Smooth muscle cell (in vitro differentiated cells): ENCODE measurements at regions not wholly inside any gene's neighbourhood (a gene's known extent, or its start where the extent isn't known, plus 50 kb on each side); places are given as distances from the start of the nearest gene placed in this dataset.

Experiments used
- DNase-seq: peaks from one replicate; lab custom pipeline; 2025; ENCODE audit not compliant: unreplicated experiment; lab: John Stamatoyannopoulos, UW
- H2AFZ ChIP-seq: fragments of 200-600 bp; sonication (generic); 2 replicates; pipeline ENCODE4 v1.6.0; 2016; ENCODE audit warnings: antibody characterized with exemption, low read depth, mild to moderate bottlenecking
- H3F3A ChIP-seq: fragments of 200-600 bp; sonication (generic); 2 replicates; pipeline ENCODE4 v1.6.0; 2017; ENCODE audit warnings: antibody characterized with exemption, low read depth
- H3K27ac ChIP-seq: fragments of 200-600 bp; sonication (generic); 2 replicates; pipeline ENCODE4 v1.5.1; 2016; ENCODE audit warnings: low read depth, mild to moderate bottlenecking
- H3K27me3 ChIP-seq: fragments of 200-600 bp; sonication (generic); 2 replicates; pipeline ENCODE4 v1.6.1; 2016; ENCODE audit warnings: low read depth, mild to moderate bottlenecking
- H3K36me3 ChIP-seq: fragments of 200-600 bp; sonication (generic); 2 replicates; pipeline ENCODE4 v1.5.1; 2016; ENCODE audit warnings: low read depth
- H3K4me1 ChIP-seq: fragments of 200-600 bp; sonication (generic); 2 replicates; pipeline ENCODE4 v1.5.1; 2016; ENCODE audit warnings: low read depth
- H3K4me2 ChIP-seq: fragments of 200-600 bp; sonication (generic); 2 replicates; pipeline ENCODE4 v1.6.0; 2016; ENCODE audit warnings: mild to moderate bottlenecking
- H3K4me3 ChIP-seq: fragments of 200-600 bp; sonication (generic); 2 replicates; pipeline ENCODE4 v1.5.1; 2016; ENCODE audit warnings: mild to moderate bottlenecking
- H3K79me2 ChIP-seq: fragments of 200-600 bp; sonication (generic); 2 replicates; pipeline ENCODE4 v1.6.0; 2016; ENCODE audit warnings: low read depth, mild to moderate bottlenecking
- H3K9ac ChIP-seq: fragments of 200-600 bp; sonication (generic); 2 replicates; pipeline ENCODE4 v1.6.0; 2016; ENCODE audit warnings: low read depth
- H3K9me3 ChIP-seq: fragments of 200-600 bp; sonication (generic); replicated peaks from 2 replicates; pipeline ENCODE4 v1.5.1; 2016; ENCODE audit warnings: low read depth
- H4K20me1 ChIP-seq: fragments of 200-600 bp; sonication (generic); 2 replicates; pipeline ENCODE4 v1.6.0; 2016; ENCODE audit warnings: low read depth
- CTCF ChIP-seq: fragments of 200-600 bp; sonication (generic); IDR thresholded peaks from 2 replicates; pipeline ENCODE4 v1.5.1; 2017; ENCODE audit warnings: borderline replicate concordance, mild to moderate bottlenecking, antibody characterized with exemption; ENCODE audit not compliant: insufficient read depth, poor library complexity, severe bottlenecking
- WGBS: methylation state at CpG from one replicate; pipeline ENCODE4 v1.1.7; 2016; ENCODE audit warnings: low lambda C conversion rate; 5-methylcytosine and 5-hydroxymethylcytosine counted together

GRCh38 chr13:107258599-107259187 lies 690.8 kb upstream of the ARGLU1 start:
- H3F3A ChIP-seq, result no peaks in the 10 kb centered on the region
- 52% methylated on average over 7 of the region's 7 CpGs for WGBS
- no peak overlapping the region for H2AFZ ChIP-seq
- H3K79me2 ChIP-seq, result no peaks in the 10 kb centered on the region
- TF ChIP-seq CTCF, result no peak
- H3K36me3 ChIP-seq, result no peaks in the 10 kb centered on the region
- no peak overlapping the region for H3K4me3 ChIP-seq
- H3K9ac ChIP-seq, result no peak overlapping the region
- no peaks in the 10 kb centered on the region for H3K9me3 ChIP-seq
- peak overlapping the region; percentile 39 for H3K4me2 ChIP-seq
- DNase-seq, result no peak
- H3K4me1 ChIP-seq, result no peaks in the 10 kb centered on the region
- no peaks in the 10 kb centered on the region for H3K27me3 ChIP-seq
- H3K27ac ChIP-seq, result peak overlapping the region; percentile 31
- no peaks in the 10 kb centered on the region for H4K20me1 ChIP-seq

GRCh38 chr13:107254392-107254791 lies 686.5 kb upstream of the ARGLU1 start:
- H3F3A ChIP-seq, result no peaks in the 10 kb centered on the region
- 80% methylated on average over 4 of the region's 4 CpGs for WGBS
- no peak overlapping the region for H2AFZ ChIP-seq
- H3K9me3 ChIP-seq, result no peaks in the 10 kb centered on the region
- H3K4me3 ChIP-seq, result no peak overlapping the region
- H3K27ac ChIP-seq, result no peak overlapping the region
- no peaks in the 10 kb centered on the region for H4K20me1 ChIP-seq
- no peak for TF ChIP-seq CTCF
- H3K4me2 ChIP-seq, result no peak overlapping the region
- H3K27me3 ChIP-seq, result no peaks in the 10 kb centered on the region
- H3K4me1 ChIP-seq, result peaks cover 7% of the 10 kb centered on the region
- no peak for DNase-seq
- H3K36me3 ChIP-seq, result no peaks in the 10 kb centered on the region
- no peaks in the 10 kb centered on the region for H3K79me2 ChIP-seq
- no peak overlapping the region for H3K9ac ChIP-seq

DNA sequence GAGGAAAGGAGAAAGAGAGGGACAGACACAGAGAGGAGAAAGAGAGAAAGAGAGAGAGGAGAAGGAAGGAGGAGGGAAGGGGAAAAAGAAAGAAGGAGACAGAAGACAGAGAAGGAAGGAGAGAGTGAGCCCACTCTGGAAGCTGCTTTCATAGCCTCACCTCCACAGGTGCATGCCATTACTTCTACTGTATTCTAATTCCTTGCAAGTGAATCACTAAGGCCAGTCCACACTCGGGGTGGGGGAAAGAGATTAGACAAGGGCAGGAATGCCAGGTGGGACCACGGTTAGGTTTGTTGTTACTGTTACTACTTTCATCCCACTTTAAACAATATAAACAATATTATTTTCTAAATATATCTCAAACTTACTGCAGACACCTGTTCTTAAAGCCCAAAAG lies 684.5 kb upstream of the ARGLU1 start:
- WGBS, result 55% methylated on average over 2 of the region's 2 CpGs
- H3K4me1 ChIP-seq, result peaks cover 7% of the 10 kb centered on the region
- no peak for TF ChIP-seq CTCF
- no peak overlapping the region for H3K4me2 ChIP-seq
- H3F3A ChIP-seq, result no peaks in the 10 kb centered on the region
- no peak overlapping the region for H2AFZ ChIP-seq
- no peak overlapping the region for H3K4me3 ChIP-seq
- DNase-seq, result no peak
- no peak overlapping the region for H3K9ac ChIP-seq
- no peaks in the 10 kb centered on the region for H3K79me2 ChIP-seq
- no peaks in the 10 kb centered on the region for H4K20me1 ChIP-seq
- no peak overlapping the region for H3K27ac ChIP-seq
- H3K36me3 ChIP-seq, result no peaks in the 10 kb centered on the region
- H3K27me3 ChIP-seq, result no peaks in the 10 kb centered on the region
- H3K9me3 ChIP-seq, result no peaks in the 10 kb centered on the region

DNA sequence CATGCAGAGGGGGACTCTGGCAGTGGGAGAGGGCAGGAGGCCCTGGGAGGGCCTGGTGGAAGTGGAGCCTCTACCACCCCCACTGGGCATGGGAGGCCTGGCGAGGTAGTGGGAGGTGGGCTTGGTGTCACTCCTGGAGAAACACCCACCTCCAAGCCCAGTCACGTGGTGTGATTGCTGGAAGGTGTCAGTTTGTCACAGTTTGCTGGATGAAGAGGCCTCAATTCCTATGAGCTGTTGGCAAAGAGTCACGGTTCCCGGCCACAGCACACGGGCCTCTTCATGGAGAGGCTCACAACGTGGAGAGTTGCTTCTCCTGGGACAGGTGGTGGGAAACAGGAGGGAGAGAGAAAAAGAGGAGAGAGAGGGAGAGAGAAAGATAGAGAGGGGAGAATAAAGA lies 684.1 kb upstream of the ARGLU1 start:
- Histone ChIP-seq H3K4me3 (no peak overlapping the region), H3K9ac (no peak overlapping the region), H4K20me1 (no peaks in the 10 kb centered on the region), H3K36me3 (no peaks in the 10 kb centered on the region), H3K4me1 (peaks cover 7% of the 10 kb centered on the region), H3K4me2 (no peak overlapping the region), H3K79me2 (no peaks in the 10 kb centered on the region), H3K27ac (no peak overlapping the region), H2AFZ (no peak overlapping the region), H3K9me3 (no peaks in the 10 kb centered on the region), H3F3A (no peaks in the 10 kb centered on the region), H3K27me3 (no peaks in the 10 kb centered on the region)
- WGBS, result 77% methylated on average over 6 of the region's 6 CpGs
- no peak for TF ChIP-seq CTCF
- DNase-seq, result no peak
